Ramos (cell line): ENCODE measurements at regions not wholly inside any gene's neighbourhood (a gene's known extent, or its start where the extent isn't known, plus 50 kb on each side); places are given as distances from the start of the nearest gene placed in this dataset.

Experiments
- in situ Hi-C: fragments of 300-500 bp; cut with MboI; formaldehyde crosslinking; loops from one replicate; pipeline ENCODE4 v1.14.3; 2022; ENCODE audit warnings: low sequenced_read_pairs; ENCODE audit not compliant: unreplicated experiment

- in situ Hi-C loops = no loop called here
Observed at GRCh38 chr10:78995987-78996791, 72.6 kb upstream of the ZMIZ1 start.

GRCh38 chr10:78996792-78997129, 72.0 kb upstream of the ZMIZ1 start:
- in situ Hi-C loops = no loop called here

GRCh38 chr10:78997635-78998618, 70.8 kb upstream of the ZMIZ1 start:
- in situ Hi-C loops = no loop called here

- in situ Hi-C loops = no loop called here
Observed at GRCh38 chr10:79001082-79001885, 67.5 kb upstream of the ZMIZ1 start.

GRCh38 chr10:79002336-79002735, 66.4 kb upstream of the ZMIZ1 start:
- in situ Hi-C loops = no loop called here

GRCh38 chr10:79003183-79004100, 65.3 kb upstream of the ZMIZ1 start:
- in situ Hi-C loops = no loop called here

GRCh38 chr10:79004311-79004710, 64.5 kb upstream of the ZMIZ1 start:
- in situ Hi-C loops = no loop called here

- in situ Hi-C loops = no loop called here
Observed at GRCh38 chr10:79005126-79005810, 63.5 kb upstream of the ZMIZ1 start.

- in situ Hi-C loops = no loop called here
Observed at GRCh38 chr10:79007018-79007417, 61.7 kb upstream of the ZMIZ1 start.

GRCh38 chr10:79007421-79008319, 61.1 kb upstream of the ZMIZ1 start:
- in situ Hi-C loops = no loop called here

GRCh38 chr10:79009145-79009544, 59.6 kb upstream of the ZMIZ1 start:
- in situ Hi-C loops = no loop called here

GRCh38 chr10:79012567-79012966, 56.2 kb upstream of the ZMIZ1 start:
- in situ Hi-C loops = no loop called here

- in situ Hi-C loops = no loop called here
Observed at GRCh38 chr10:79013406-79013987, 55.3 kb upstream of the ZMIZ1 start.

GRCh38 chr10:79014796-79015195, 54.0 kb upstream of the ZMIZ1 start:
- in situ Hi-C loops = no loop called here

- in situ Hi-C loops = no loop called here
Observed at GRCh38 chr10:79017882-79018520, 50.8 kb upstream of the ZMIZ1 start.

- in situ Hi-C loops = no loop called here
Observed at GRCh38 chr10:79018521-79019011, 50.2 kb upstream of the ZMIZ1 start.
